Right lobe of liver (tissue), 6 donors: ENCODE measurements at regions not wholly inside any gene's neighbourhood (a gene's known extent, or its start where the extent isn't known, plus 50 kb on each side); places are given as distances from the start of the nearest gene placed in this dataset.
A peak's percentile ranks its signal among the peaks of the same experiment; 100 is the strongest.

Experiments used
- ATAC-seq, 4 donors: fragments of 200-7000 bp; cut with Tn5 transposase; one replicate each; pipeline ENCODE4 v1.9.1; 2020; ENCODE audit warnings: mild to moderate bottlenecking in 4 of 4, moderate library complexity in 4 of 4
- DNase-seq, 3 donors: peaks; one replicate each; pipeline ENCODE4 v3.0.0-alpha.2; 2020
- H3K27ac ChIP-seq, 3 donors: fragments of 200-600 bp; one replicate each; pipeline ENCODE4 v1.8.0; 2022
- H3K27me3 ChIP-seq, 2 donors: fragments of 200-600 bp; one replicate each; pipeline ENCODE4 v1.8.0; 2022
- H3K36me3 ChIP-seq, 4 donors: fragments of 200-600 bp; sonication (generic) in 1 of 4; one replicate each; pipeline versions ENCODE4 v1.5.1 to v1.8.0; 2017 to 2022; ENCODE audit warnings: control low read depth in 1 of 4
- H3K4me1 ChIP-seq, 4 donors: fragments of 200-600 bp; sonication (generic) in 1 of 4; one replicate each; pipeline versions ENCODE4 v1.5.1 to v1.8.0; 2017 to 2022; ENCODE audit warnings: control low read depth in 1 of 4
- H3K4me3 ChIP-seq, 3 donors: fragments of 200-600 bp; one replicate each; pipeline ENCODE4 v1.8.0; 2022
- H3K9me3 ChIP-seq, 4 donors: fragments of 200-600 bp; sonication (generic) in 1 of 4; one replicate each; pipeline versions ENCODE4 v1.5.1 to v1.8.0; 2017 to 2022; ENCODE audit warnings: control low read depth in 1 of 4
- POLR2A ChIP-seq: fragments of 450-650 bp; IDR thresholded peaks from one replicate; pipeline ENCODE4 v1.6.1; 2017; ENCODE audit warnings: antibody characterized with exemption, mild to moderate bottlenecking
- WGBS: methylation state at CpG from one replicate; pipeline ENCODE4 v1.1.6; 2018; ENCODE audit warnings: low coverage, low lambda C conversion rate; ENCODE audit not compliant: insufficient coverage; ENCODE audit errors: missing lambda C conversion rate; 5-methylcytosine and 5-hydroxymethylcytosine counted together
- intact Hi-C, 2 donors: fragments of 100-400 bp; cut with DNase I; formaldehyde crosslinking; loops; one replicate each; pipeline versions ENCODE4 v1.11.2 to v1.14.1; 2022
- TF ChIP-seq, protein P1 (sequence below), 4 donors: fragments of 200-600 bp in 3 of 4; fragments of 450-650 bp in 1 of 4; IDR thresholded peaks; one replicate each; pipeline versions ENCODE4 v1.5.1 to v1.8.0; 2016 to 2022; ENCODE audit warnings: antibody characterized with exemption in 4 of 4, mild to moderate bottlenecking in 2 of 4
- donor health status: DM: no; HTN: yes; CAD: no.
- donor health status: DM: no; HTN: no; CAD: no.
- donor health status: DM: no; HTN: no; CAD: no.
- donor health status: DM: no; HTN: yes; CAD: no.
- donor health status: DM: no; HTN: yes; CAD: no.

DNA sequence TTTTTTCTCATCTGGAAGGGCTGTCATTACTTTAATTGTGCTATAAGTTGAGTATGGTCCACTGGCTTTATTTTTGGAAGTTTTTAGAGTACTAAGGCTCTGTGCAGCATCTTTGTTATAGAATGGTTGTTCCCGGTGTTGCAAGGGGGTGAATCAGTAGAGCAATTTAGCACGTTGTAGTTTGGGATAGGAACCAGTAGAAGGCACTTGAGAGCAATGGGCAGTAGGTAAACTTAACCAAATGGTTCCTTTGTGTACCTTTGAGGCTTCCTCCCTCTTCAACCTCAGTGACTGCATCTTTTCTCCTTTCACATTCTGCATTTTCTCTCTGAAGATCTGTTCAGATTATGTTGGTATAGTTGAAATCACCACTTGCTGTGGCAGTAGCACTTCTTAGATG lies 238.2 kb upstream of the SYT4 start:
- no peaks in the 10 kb centered on the region for H3K4me1 ChIP-seq
- WGBS: 66% methylated on average over 2 of the region's 2 CpGs
- no peaks in the 10 kb centered on the region for H3K27me3 ChIP-seq
- TF ChIP-seq POLR2A: no peak
- TF ChIP-seq, protein P1, sequence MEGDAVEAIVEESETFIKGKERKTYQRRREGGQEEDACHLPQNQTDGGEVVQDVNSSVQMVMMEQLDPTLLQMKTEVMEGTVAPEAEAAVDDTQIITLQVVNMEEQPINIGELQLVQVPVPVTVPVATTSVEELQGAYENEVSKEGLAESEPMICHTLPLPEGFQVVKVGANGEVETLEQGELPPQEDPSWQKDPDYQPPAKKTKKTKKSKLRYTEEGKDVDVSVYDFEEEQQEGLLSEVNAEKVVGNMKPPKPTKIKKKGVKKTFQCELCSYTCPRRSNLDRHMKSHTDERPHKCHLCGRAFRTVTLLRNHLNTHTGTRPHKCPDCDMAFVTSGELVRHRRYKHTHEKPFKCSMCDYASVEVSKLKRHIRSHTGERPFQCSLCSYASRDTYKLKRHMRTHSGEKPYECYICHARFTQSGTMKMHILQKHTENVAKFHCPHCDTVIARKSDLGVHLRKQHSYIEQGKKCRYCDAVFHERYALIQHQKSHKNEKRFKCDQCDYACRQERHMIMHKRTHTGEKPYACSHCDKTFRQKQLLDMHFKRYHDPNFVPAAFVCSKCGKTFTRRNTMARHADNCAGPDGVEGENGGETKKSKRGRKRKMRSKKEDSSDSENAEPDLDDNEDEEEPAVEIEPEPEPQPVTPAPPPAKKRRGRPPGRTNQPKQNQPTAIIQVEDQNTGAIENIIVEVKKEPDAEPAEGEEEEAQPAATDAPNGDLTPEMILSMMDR (IDR thresholded peaks at IDR 0.05): no peak
- H3K27ac ChIP-seq: no peak overlapping the region
- ATAC-seq: peak in 1 of 4 donors; percentile 51
- H3K9me3 ChIP-seq: no peaks in the 10 kb centered on the region
- no peak overlapping the region for H3K4me3 ChIP-seq
- H3K36me3 ChIP-seq: no peaks in the 10 kb centered on the region
- intact Hi-C loops: no loop called here
- no peak for DNase-seq

GRCh38 chr18:43524260-43524659 lies 247.0 kb upstream of the SYT4 start:
- Histone ChIP-seq H3K27me3 (no peaks in the 10 kb centered on the region), H3K27ac (no peak overlapping the region), H3K4me1 (no peaks in the 10 kb centered on the region), H3K9me3 (no peaks in the 10 kb centered on the region), H3K36me3 (no peaks in the 10 kb centered on the region), H3K4me3 (no peak overlapping the region)
- DNase-seq: no peak
- intact Hi-C loops: no loop called here
- no peak for TF ChIP-seq POLR2A
- TF ChIP-seq, protein P1 (IDR thresholded peaks at IDR 0.05): no peak
- ATAC-seq: no peak

DNA sequence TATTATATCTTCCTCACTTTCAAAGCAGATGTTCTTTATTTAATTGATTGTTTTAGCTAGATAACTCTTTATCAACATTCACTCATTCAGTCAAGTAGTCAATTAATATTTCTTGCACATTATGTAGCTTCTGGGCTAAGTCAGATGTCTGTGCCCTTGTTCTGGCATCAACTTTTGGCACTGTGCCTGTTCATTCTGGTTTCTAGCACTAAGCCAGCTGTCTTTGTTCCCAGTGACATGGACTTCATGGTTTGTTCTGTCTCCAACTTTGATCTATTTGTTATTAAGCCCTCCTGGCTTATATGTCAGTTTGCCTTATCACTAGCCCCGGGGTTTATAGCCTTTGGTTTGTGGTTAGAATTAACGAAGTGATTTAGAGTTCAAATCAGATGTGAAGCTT lies 247.9 kb upstream of the SYT4 start:
- ATAC-seq (peak in 2 of 4 donors; percentile 18 to 20), DNase-seq (peak in 1 of 3 donors; percentile 48)
- Histone ChIP-seq H3K4me1 (no peaks in the 10 kb centered on the region), H3K4me3 (no peak overlapping the region), H3K36me3 (no peaks in the 10 kb centered on the region), H3K9me3 (no peaks in the 10 kb centered on the region), H3K27me3 (no peaks in the 10 kb centered on the region), H3K27ac (no peak overlapping the region)
- 0% methylated on average over 2 of the region's 2 CpGs for WGBS
- intact Hi-C loops: no loop called here
- no peak for TF ChIP-seq POLR2A
- TF ChIP-seq, protein P1 (IDR thresholded peaks at IDR 0.05): no peak

DNA sequence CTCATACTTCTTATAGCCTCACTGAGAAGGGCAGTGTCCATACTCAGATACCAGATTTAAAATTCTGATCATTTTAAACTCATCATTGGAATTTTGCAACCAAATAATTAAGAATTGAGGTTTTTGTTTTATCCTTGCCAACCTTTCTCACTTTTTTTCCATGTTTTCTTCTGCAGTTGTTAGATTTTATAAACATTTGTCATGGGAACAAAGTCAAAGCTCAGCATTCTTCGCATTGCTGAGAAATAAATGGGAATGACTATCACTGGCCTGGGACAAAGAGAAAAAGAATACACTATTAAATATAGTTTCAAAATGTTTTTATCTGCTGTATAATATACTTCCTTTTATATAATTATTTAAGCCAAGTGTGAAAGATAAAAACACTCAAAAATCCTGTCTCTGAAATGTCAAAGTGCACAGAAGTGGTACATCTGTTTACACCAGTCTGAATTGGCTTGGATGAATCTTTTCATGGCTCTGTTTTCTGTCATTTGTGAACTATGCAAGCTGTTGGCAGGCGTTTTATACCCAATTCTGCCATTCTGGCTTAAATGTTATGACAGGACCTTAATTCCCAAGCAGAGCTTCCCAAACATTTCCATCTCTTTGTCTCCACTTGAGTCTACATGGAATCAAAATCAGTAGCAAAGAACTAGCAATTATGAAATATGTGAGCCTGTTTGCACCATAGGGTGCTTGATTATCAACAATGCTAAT lies 249.3 kb upstream of the SYT4 start:
- DNase-seq: no peak
- H3K9me3 ChIP-seq: no peaks in the 10 kb centered on the region
- intact Hi-C loops: no loop called here
- TF ChIP-seq, protein P1 (IDR thresholded peaks at IDR 0.05): no peak
- no peak for TF ChIP-seq POLR2A
- H3K27me3 ChIP-seq: no peaks in the 10 kb centered on the region
- ATAC-seq: no peak
- no peaks in the 10 kb centered on the region for H3K4me1 ChIP-seq
- no peak overlapping the region for H3K4me3 ChIP-seq
- no peak overlapping the region for H3K27ac ChIP-seq
- 32% methylated on average over 2 of the region's 2 CpGs for WGBS
- no peaks in the 10 kb centered on the region for H3K36me3 ChIP-seq

GRCh38 chr18:43531438-43531837 lies 254.1 kb upstream of the SYT4 start:
- intact Hi-C loops: no loop called here
- ATAC-seq (no peak), DNase-seq (no peak)
- Histone ChIP-seq H3K4me3 (no peak overlapping the region), H3K4me1 (peaks cover 0 to 3% (median 0%) of the 10 kb centered on the region in 4 donors), H3K36me3 (no peaks in the 10 kb centered on the region), H3K9me3 (no peaks in the 10 kb centered on the region), H3K27me3 (no peaks in the 10 kb centered on the region), H3K27ac (no peak overlapping the region)
- 80% methylated on average over 3 of the region's 3 CpGs for WGBS
- TF ChIP-seq, protein P1 (IDR thresholded peaks at IDR 0.05): no peak
- no peak for TF ChIP-seq POLR2A
